H9 (cell line): ENCODE measurements at regions not wholly inside any gene's neighbourhood (a gene's known extent, or its start where the extent isn't known, plus 50 kb on each side); places are given as distances from the start of the nearest gene placed in this dataset.

Experiments
- DNase-seq: peaks from one replicate; pipeline ENCODE4 v3.0.0-alpha.2; 2017
- H2AFZ ChIP-seq: one replicate; pipeline ENCODE4 v1.6.1; 2013; ENCODE audit warnings: mild to moderate bottlenecking, low read length, control low read depth, moderate library complexity
- H2AK5ac ChIP-seq: 2 replicates; pipeline ENCODE4 v1.6.1; 2013; ENCODE audit warnings: low read length, control low read depth, mixed read lengths; ENCODE audit not compliant: insufficient read length
- H2BK120ac ChIP-seq: one replicate; pipeline ENCODE4 v1.6.1; 2013; ENCODE audit warnings: low read depth, mild to moderate bottlenecking, low read length, control low read depth, inconsistent platforms; ENCODE audit not compliant: poor library complexity, severe bottlenecking
- H2BK12ac ChIP-seq: 2 replicates; pipeline ENCODE4 v1.6.1; 2013; ENCODE audit warnings: low read length, control low read depth, mixed read lengths, low read depth; ENCODE audit not compliant: insufficient read length
- H2BK15ac ChIP-seq: 2 replicates; pipeline ENCODE4 v1.6.1; 2013; ENCODE audit warnings: low read depth, low read length, control low read depth
- H2BK20ac ChIP-seq: one replicate; pipeline ENCODE4 v1.6.1; 2013; ENCODE audit warnings: low read depth, mild to moderate bottlenecking, low read length, control low read depth, inconsistent platforms; ENCODE audit not compliant: poor library complexity, severe bottlenecking
- H2BK5ac ChIP-seq: 2 replicates; pipeline ENCODE4 v1.6.1; 2013; ENCODE audit warnings: low read length, control low read depth, mixed read lengths; ENCODE audit not compliant: insufficient read length
- H3K14ac ChIP-seq: 2 replicates; pipeline ENCODE4 v1.6.1; 2013; ENCODE audit warnings: low read length, control low read depth; ENCODE audit not compliant: insufficient read depth
- H3K18ac ChIP-seq: 2 replicates; pipeline ENCODE4 v1.6.1; 2013; ENCODE audit warnings: low read depth, mild to moderate bottlenecking, mixed read lengths, low read length, control low read depth; ENCODE audit not compliant: insufficient read length
- H3K23ac ChIP-seq: 2 replicates; pipeline ENCODE4 v1.6.1; 2013; ENCODE audit warnings: low read length, control low read depth, mixed read lengths, low read depth; ENCODE audit not compliant: insufficient read length
- H3K23me2 ChIP-seq: 2 replicates; pipeline ENCODE4 v1.6.1; 2013; ENCODE audit warnings: low read depth, mild to moderate bottlenecking, mixed read lengths, low read length, control low read depth; ENCODE audit not compliant: insufficient read length, poor library complexity, severe bottlenecking
- H3K27ac ChIP-seq: 2 replicates; pipeline ENCODE4 v1.5.1; 2013; ENCODE audit warnings: low read length, control low read depth, mixed read lengths, low read depth; ENCODE audit not compliant: insufficient read length
- H3K27me3 ChIP-seq: 2 replicates; pipeline ENCODE4 v1.6.1; 2013; ENCODE audit warnings: low read length, control low read depth, inconsistent platforms; ENCODE audit not compliant: insufficient read depth
- H3K4ac ChIP-seq: 2 replicates; pipeline ENCODE4 v1.6.1; 2013; ENCODE audit warnings: low read depth, mild to moderate bottlenecking, control low read depth, inconsistent platforms, low read length, moderate library complexity
- H3K4me1 ChIP-seq: 2 replicates; pipeline ENCODE4 v1.6.1; 2013; ENCODE audit warnings: low read length, control low read depth, inconsistent platforms; ENCODE audit not compliant: insufficient read depth
- H3K4me2 ChIP-seq: 2 replicates; pipeline ENCODE4 v1.6.1; 2013; ENCODE audit warnings: low read length, control low read depth, mixed read lengths; ENCODE audit not compliant: insufficient read length, insufficient read depth
- H3K56ac ChIP-seq: 2 replicates; pipeline ENCODE4 v1.6.1; 2013; ENCODE audit warnings: low read depth, mild to moderate bottlenecking, mixed read lengths, low read length, control low read depth; ENCODE audit not compliant: insufficient read length
- H3K79me1 ChIP-seq: 2 replicates; pipeline ENCODE4 v1.6.1; 2013; ENCODE audit warnings: low read depth, mild to moderate bottlenecking, moderate library complexity, low read length, control low read depth, inconsistent platforms; ENCODE audit not compliant: insufficient read depth, poor library complexity, severe bottlenecking
- H3K79me2 ChIP-seq: 2 replicates; pipeline ENCODE4 v1.6.1; 2013; ENCODE audit warnings: low read length, control low read depth, inconsistent platforms; ENCODE audit not compliant: insufficient read depth
- H3K9ac ChIP-seq: 2 replicates; pipeline ENCODE4 v1.6.1; 2013; ENCODE audit warnings: low read length, control low read depth, mixed read lengths; ENCODE audit not compliant: insufficient read length; ENCODE audit errors: extremely low read depth
- H3K9me3 ChIP-seq: one replicate; pipeline ENCODE4 v1.6.1; 2013; ENCODE audit warnings: low read depth, low read length, inconsistent platforms; ENCODE audit not compliant: control insufficient read depth
- H3T11ph ChIP-seq: one replicate; pipeline ENCODE4 v1.6.1; 2013; ENCODE audit warnings: mild to moderate bottlenecking, low read length, control low read depth, inconsistent platforms
- H4K20me1 ChIP-seq: one replicate; pipeline ENCODE4 v1.6.1; 2013; ENCODE audit not compliant: control insufficient read depth, insufficient read length, insufficient read depth
- H4K5ac ChIP-seq: 2 replicates; pipeline ENCODE4 v1.6.1; 2013; ENCODE audit warnings: low read depth, mild to moderate bottlenecking, mixed read lengths, low read length, control low read depth; ENCODE audit not compliant: insufficient read length
- H4K8ac ChIP-seq: replicated peaks from 2 replicates; pipeline ENCODE4 v1.6.1; 2013; ENCODE audit warnings: low read length, control low read depth, mixed read lengths, low read depth; ENCODE audit not compliant: insufficient read length
- H4K91ac ChIP-seq: 2 replicates; pipeline ENCODE4 v1.6.1; 2013; ENCODE audit warnings: low read depth, mild to moderate bottlenecking, moderate library complexity, mixed read lengths, low read length, control low read depth; ENCODE audit not compliant: insufficient read length
- H3K27ac Mint-ChIP-seq, 3 experiments: 2 replicates in 2 of 3; 3 replicates in 1 of 3; pipeline ENCODE4 v1.8.0; 2020 to 2021; ENCODE audit warnings: mixed read lengths in 3 of 3, mild to moderate bottlenecking in 1 of 3, moderate library complexity in 1 of 3
- H3K27me3 Mint-ChIP-seq: 2 replicates; pipeline ENCODE4 v1.8.0; 2021; ENCODE audit warnings: low read depth, mild to moderate bottlenecking, moderate library complexity, mixed read lengths
- H3K36me3 Mint-ChIP-seq, 3 experiments: 2 replicates in 2 of 3; 3 replicates in 1 of 3; pipeline ENCODE4 v1.8.0; 2020 to 2021; ENCODE audit warnings: low read depth in 3 of 3, mixed read lengths in 3 of 3; ENCODE audit not compliant: insufficient read depth in 1 of 3
- H3K4me1 Mint-ChIP-seq, 2 experiments: 2 replicates each; pipeline ENCODE4 v1.8.0; 2020; ENCODE audit warnings: mixed read lengths in 2 of 2
- H3K4me3 Mint-ChIP-seq, 2 experiments: 2 replicates in 1 of 2; 3 replicates in 1 of 2; pipeline ENCODE4 v1.8.0; 2020 to 2021; ENCODE audit warnings: mild to moderate bottlenecking in 2 of 2, mixed read lengths in 2 of 2, moderate library complexity in 1 of 2
- H3K9me3 Mint-ChIP-seq, 2 experiments: 2 replicates in 1 of 2; 3 replicates in 1 of 2; pipeline ENCODE4 v1.8.0; 2020; ENCODE audit warnings: mild to moderate bottlenecking in 2 of 2, mixed read lengths in 2 of 2, moderate library complexity in 1 of 2
- TF ChIP-seq, protein P1 (sequence below): fragments of 200-600 bp; sonication (generic); conservative IDR thresholded peaks from 3 replicates; pipeline ENCODE4 v1.8.0; 2021; ENCODE audit warnings: antibody characterized with exemption, mild to moderate bottlenecking

DNA sequence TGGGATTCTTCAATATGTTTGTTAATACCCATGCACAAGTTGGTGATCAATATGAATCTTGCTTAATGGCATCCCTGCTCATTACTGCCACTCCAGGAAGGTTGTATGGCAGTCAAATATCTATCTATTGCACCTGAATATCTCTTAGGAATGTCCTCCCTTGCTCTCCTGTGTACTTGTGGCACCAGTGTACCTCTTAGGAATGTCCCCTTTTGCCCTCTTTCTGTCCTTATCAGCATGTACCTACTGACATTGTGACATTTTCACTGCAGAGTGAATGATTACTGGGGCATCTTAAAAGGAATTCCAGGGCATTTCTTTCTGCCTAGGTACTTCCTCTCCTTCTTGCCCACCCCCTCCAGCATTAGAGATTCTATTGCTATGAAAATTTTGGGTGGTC lies 163.8 kb upstream of the CENPE start:
- no peak overlapping the region for H4K5ac ChIP-seq
- no peaks in the 10 kb centered on the region for H3K79me1 ChIP-seq
- H3T11ph ChIP-seq: no peak overlapping the region
- no peak overlapping the region for H2BK5ac ChIP-seq
- H4K8ac ChIP-seq: no peak overlapping the region
- TF ChIP-seq, protein P1, sequence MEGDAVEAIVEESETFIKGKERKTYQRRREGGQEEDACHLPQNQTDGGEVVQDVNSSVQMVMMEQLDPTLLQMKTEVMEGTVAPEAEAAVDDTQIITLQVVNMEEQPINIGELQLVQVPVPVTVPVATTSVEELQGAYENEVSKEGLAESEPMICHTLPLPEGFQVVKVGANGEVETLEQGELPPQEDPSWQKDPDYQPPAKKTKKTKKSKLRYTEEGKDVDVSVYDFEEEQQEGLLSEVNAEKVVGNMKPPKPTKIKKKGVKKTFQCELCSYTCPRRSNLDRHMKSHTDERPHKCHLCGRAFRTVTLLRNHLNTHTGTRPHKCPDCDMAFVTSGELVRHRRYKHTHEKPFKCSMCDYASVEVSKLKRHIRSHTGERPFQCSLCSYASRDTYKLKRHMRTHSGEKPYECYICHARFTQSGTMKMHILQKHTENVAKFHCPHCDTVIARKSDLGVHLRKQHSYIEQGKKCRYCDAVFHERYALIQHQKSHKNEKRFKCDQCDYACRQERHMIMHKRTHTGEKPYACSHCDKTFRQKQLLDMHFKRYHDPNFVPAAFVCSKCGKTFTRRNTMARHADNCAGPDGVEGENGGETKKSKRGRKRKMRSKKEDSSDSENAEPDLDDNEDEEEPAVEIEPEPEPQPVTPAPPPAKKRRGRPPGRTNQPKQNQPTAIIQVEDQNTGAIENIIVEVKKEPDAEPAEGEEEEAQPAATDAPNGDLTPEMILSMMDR: no peak
- no peak overlapping the region for H3K4ac ChIP-seq
- Mint-ChIP-seq H3K4me3 (no peak overlapping the region), H3K4me1 (peaks cover 4 to 14% of the 10 kb centered on the region in 2 experiments; a peak in 3 of 4 replicates), H3K36me3 (peaks cover 33 to 43% (median 43%) of the 10 kb centered on the region in 3 experiments), H3K27me3 (no peaks in the 10 kb centered on the region), H3K27ac (no peak overlapping the region), H3K9me3 (peaks cover 41 to 45% of the 10 kb centered on the region in 2 experiments)
- H2AFZ ChIP-seq: no peak overlapping the region
- H3K23ac ChIP-seq: no peak overlapping the region
- no peak overlapping the region for H4K91ac ChIP-seq
- H3K4me2 ChIP-seq: no peak overlapping the region
- H3K56ac ChIP-seq: no peak overlapping the region
- H2AK5ac ChIP-seq: no peak overlapping the region
- H3K4me1 ChIP-seq: no peaks in the 10 kb centered on the region
- H3K23me2 ChIP-seq: no peaks in the 10 kb centered on the region
- DNase-seq: no peak
- no peak overlapping the region for H3K27ac ChIP-seq
- no peak overlapping the region for H2BK120ac ChIP-seq
- no peaks in the 10 kb centered on the region for H3K79me2 ChIP-seq
- H4K20me1 ChIP-seq: no peaks in the 10 kb centered on the region
- H3K9me3 ChIP-seq: peaks cover 25% of the 10 kb centered on the region
- H3K27me3 ChIP-seq: no peaks in the 10 kb centered on the region
- no peak overlapping the region for H3K18ac ChIP-seq
- H3K9ac ChIP-seq: no peak overlapping the region
- H2BK15ac ChIP-seq: no peak overlapping the region
- H3K14ac ChIP-seq: no peak overlapping the region
- H2BK20ac ChIP-seq: no peak overlapping the region
- H2BK12ac ChIP-seq: no peak overlapping the region
